ENCODE measurements at regions not wholly inside any gene's neighbourhood (a gene's known extent, or its start where the extent isn't known, plus 50 kb on each side); places are given as distances from the start of the nearest gene placed in this dataset.

DNA sequence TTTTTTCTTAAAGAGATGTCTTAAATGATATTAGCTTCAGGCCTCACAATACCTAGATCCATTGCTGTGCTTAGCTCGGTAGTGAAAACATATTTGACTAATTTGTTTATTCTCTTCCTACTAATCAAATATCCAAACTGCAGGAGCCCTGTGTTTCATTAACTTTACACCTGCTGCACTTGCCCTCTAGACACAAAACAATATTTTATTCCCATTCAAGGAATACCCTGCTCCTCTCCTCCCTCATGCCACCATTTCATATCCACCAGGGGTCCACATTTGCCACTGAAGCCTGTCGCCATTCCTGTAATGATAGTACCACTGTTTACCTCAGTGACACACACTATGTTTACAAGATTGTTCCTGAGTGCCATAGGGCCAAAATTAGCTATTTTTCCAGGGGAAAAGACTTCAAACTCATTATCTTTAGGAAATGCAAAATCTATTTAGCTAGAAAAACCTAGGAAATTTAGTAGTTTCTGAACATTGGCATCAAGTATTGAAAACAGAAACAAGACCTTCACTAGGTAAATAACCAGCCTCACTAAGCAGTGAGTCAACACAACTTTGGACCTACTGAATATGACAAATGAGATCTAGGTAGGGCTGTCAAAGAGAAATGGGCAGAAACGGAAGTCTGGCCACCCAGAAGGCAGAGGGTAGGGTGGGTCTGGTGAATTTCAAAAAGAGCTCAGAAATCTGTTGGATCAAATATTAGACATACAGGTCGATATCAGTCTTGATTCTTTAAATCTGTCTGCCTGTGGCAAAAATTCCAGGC lies 134.6 kb upstream of the KCNK1 start:
- no peaks in the 10 kb centered on the region for H3K4me1 Mint-ChIP-seq (ENCODE audit: low read depth)
- CTCF ChIA-PET, result interaction anchor here (0.6 kb wide), 3 partner anchors 14 to 798 kb away, joined by 3 to 4 read pairs (median 4); no protein-coding TSS in a partner anchor
- no peak overlapping the region for H3K27ac Mint-ChIP-seq
- no peak for DNase-seq
- no peak overlapping the region for H3K4me3 Mint-ChIP-seq
- intact Hi-C loops (cut with micrococcal nuclease), result no loop called here
- H3K9me3 Mint-ChIP-seq, result no peaks in the 10 kb centered on the region
- H3K36me3 Mint-ChIP-seq (ENCODE audit: low read depth), result no peaks in the 10 kb centered on the region
- H3K27me3 Mint-ChIP-seq (ENCODE audit: low read depth), result peaks cover 27% of the 10 kb centered on the region

DNA sequence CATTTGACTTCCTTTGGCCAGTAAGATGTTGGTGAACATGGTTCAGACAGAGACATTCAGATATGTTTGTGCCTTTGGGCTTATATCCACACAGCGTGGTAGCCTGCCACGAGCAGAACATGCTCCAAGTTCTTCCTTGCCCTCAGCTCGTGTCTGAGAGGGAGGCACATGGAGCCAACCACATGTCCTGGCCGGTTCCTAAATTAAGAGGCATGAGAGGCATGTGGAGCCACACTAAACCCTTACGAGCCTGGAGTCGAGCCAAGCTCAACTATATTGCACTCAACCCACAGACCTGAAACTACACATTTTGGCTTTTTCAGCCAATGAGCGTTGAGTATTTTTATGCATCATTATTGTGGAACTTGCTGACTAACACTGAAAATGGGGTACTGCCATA lies 133.7 kb upstream of the KCNK1 start:
- Mint-ChIP-seq H3K36me3 (ENCODE audit: low read depth) (no peaks in the 10 kb centered on the region), H3K27ac (no peak overlapping the region), H3K4me1 (ENCODE audit: low read depth) (no peaks in the 10 kb centered on the region), H3K27me3 (ENCODE audit: low read depth) (peaks cover 25% of the 10 kb centered on the region), H3K9me3 (no peaks in the 10 kb centered on the region), H3K4me3 (no peak overlapping the region)
- intact Hi-C loops (cut with micrococcal nuclease), result no loop called here
- CTCF ChIA-PET, result no interaction called here
- DNase-seq, result no peak

DNA sequence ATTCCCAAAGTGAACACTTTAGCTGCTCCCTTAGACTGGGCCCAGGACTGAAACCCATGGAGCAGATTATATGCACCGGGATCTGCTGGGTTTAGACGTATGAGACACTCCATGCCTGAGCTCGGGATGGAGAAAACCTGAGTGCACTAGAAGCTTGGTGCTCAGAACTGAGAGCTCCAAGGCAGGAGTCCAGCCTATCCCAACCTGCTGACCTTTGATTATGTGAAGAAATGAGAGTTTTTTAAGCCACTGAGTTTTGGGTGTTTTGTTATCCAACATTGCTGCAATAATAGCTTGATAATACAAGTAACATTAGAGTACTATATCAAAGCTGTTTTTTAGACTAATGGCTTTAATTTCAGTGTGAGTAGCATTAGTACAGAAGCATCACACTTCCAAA lies 131.5 kb upstream of the KCNK1 start:
- H3K27me3 Mint-ChIP-seq (ENCODE audit: low read depth), result peaks cover 20% of the 10 kb centered on the region
- CTCF ChIA-PET, result no interaction called here
- no peak overlapping the region for H3K4me3 Mint-ChIP-seq
- DNase-seq, result no peak
- no peak overlapping the region for H3K27ac Mint-ChIP-seq
- no peaks in the 10 kb centered on the region for H3K9me3 Mint-ChIP-seq
- H3K36me3 Mint-ChIP-seq (ENCODE audit: low read depth), result no peaks in the 10 kb centered on the region
- H3K4me1 Mint-ChIP-seq (ENCODE audit: low read depth), result no peaks in the 10 kb centered on the region
- intact Hi-C loops (cut with micrococcal nuclease), result no loop called here

DNA sequence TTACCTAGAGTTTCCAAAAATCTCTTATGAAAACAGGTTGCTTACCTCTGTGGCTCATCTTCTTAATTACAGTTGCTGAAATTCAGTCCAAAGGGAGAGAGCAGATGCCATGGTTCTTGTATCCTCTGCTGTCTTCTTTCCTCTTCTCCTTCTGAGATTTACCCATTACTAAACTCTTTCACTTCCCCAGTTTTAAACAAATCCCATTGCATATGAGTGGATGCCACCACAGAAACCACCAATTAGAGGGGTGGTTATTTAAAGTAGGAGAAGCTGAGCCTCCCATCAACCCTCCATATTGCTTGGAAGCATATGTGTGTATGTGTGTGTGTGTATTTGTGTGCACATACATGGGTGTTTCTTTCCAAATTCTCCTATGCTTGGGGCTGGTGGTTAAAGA lies 128.5 kb upstream of the KCNK1 start:
- no peak overlapping the region for H3K4me3 Mint-ChIP-seq
- no peak for DNase-seq
- H3K9me3 Mint-ChIP-seq, result no peaks in the 10 kb centered on the region
- CTCF ChIA-PET, result no interaction called here
- no peaks in the 10 kb centered on the region for H3K4me1 Mint-ChIP-seq (ENCODE audit: low read depth)
- H3K36me3 Mint-ChIP-seq (ENCODE audit: low read depth), result no peaks in the 10 kb centered on the region
- intact Hi-C loops (cut with micrococcal nuclease), result no loop called here
- H3K27me3 Mint-ChIP-seq (ENCODE audit: low read depth), result peaks cover 15% of the 10 kb centered on the region
- no peak overlapping the region for H3K27ac Mint-ChIP-seq

DNA sequence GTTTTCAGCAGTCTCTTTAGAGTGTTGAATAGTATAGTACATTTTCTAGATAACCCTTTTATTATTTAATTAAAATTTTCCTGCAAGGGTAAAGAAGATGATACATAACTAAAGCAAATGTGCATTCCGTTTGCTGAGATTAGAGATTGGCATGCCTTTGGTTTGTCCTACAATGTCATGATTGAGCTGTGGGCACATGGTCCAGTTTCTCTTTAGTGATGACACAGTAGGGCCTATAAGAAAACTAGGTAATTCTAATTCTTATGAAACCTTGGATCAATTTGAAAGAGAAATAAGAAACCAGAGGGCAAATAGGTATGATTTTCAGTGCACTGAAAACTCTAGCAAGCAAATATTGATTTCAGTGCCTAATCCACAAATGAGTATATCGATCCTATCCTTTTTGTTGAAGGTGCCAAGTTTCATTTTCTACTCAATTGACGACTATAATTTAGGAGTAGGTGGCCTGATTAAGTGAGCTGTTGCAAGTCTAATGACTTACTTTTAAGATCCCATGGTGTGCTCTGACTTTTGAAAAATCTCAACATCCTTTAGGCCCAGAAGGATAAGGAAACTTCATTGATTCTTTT lies 128.0 kb upstream of the KCNK1 start:
- no peaks in the 10 kb centered on the region for H3K4me1 Mint-ChIP-seq (ENCODE audit: low read depth)
- H3K36me3 Mint-ChIP-seq (ENCODE audit: low read depth), result no peaks in the 10 kb centered on the region
- CTCF ChIA-PET, result no interaction called here
- DNase-seq, result no peak
- no peaks in the 10 kb centered on the region for H3K9me3 Mint-ChIP-seq
- peaks cover 16% of the 10 kb centered on the region for H3K27me3 Mint-ChIP-seq (ENCODE audit: low read depth)
- H3K4me3 Mint-ChIP-seq, result no peak overlapping the region
- intact Hi-C loops (cut with micrococcal nuclease), result no loop called here
- H3K27ac Mint-ChIP-seq, result no peak overlapping the region

DNA sequence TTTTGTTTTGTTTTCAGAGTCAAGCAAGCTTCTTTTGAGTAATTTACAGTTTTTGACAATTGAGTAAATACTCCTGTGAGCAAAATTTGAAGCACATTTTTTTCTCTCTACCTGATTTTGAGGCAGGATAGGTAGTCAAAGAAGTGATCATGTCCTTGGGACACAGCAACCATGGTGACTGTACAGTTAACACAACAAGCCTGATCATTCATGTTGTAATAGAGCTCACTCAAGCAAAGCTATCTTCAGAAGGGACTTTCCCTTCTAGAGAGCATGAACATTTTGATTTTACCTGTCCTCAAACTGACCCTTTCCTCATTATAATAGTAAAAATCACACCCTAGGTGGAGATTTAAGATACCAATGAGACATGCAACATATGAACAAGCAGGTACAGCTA lies 126.5 kb upstream of the KCNK1 start:
- DNase-seq, result no peak
- H3K27me3 Mint-ChIP-seq (ENCODE audit: low read depth), result peaks cover 16% of the 10 kb centered on the region
- CTCF ChIA-PET, result no interaction called here
- intact Hi-C loops (cut with micrococcal nuclease), result no loop called here
- no peak overlapping the region for H3K4me3 Mint-ChIP-seq
- H3K9me3 Mint-ChIP-seq, result no peaks in the 10 kb centered on the region
- no peaks in the 10 kb centered on the region for H3K4me1 Mint-ChIP-seq (ENCODE audit: low read depth)
- H3K27ac Mint-ChIP-seq, result no peak overlapping the region
- no peaks in the 10 kb centered on the region for H3K36me3 Mint-ChIP-seq (ENCODE audit: low read depth)

DNA sequence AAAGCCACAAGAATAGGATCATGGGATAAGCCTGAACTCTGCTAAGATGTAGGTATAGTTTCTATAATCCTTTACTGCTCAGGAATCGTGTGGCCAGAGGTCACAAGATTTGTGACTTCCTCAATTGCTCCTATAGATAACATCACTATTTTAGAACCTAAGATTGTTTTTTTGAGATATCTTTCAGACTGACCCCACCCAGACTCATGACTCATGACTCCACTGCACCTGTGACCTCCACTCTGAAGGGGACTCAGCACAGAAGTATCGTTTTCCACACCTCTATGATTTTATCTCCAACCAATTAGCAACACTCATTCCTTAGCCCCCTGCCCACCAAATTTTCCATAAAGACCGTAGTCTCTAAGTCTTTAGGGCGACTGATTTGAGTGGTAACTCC lies 124.5 kb upstream of the KCNK1 start:
- intact Hi-C loops (cut with micrococcal nuclease), result no loop called here
- no peaks in the 10 kb centered on the region for H3K36me3 Mint-ChIP-seq (ENCODE audit: low read depth)
- no peak overlapping the region for H3K4me3 Mint-ChIP-seq
- peaks cover 13% of the 10 kb centered on the region for H3K27me3 Mint-ChIP-seq (ENCODE audit: low read depth)
- DNase-seq, result no peak
- no peak overlapping the region for H3K27ac Mint-ChIP-seq
- no peaks in the 10 kb centered on the region for H3K4me1 Mint-ChIP-seq (ENCODE audit: low read depth)
- CTCF ChIA-PET, result no interaction called here
- H3K9me3 Mint-ChIP-seq, result no peaks in the 10 kb centered on the region

DNA sequence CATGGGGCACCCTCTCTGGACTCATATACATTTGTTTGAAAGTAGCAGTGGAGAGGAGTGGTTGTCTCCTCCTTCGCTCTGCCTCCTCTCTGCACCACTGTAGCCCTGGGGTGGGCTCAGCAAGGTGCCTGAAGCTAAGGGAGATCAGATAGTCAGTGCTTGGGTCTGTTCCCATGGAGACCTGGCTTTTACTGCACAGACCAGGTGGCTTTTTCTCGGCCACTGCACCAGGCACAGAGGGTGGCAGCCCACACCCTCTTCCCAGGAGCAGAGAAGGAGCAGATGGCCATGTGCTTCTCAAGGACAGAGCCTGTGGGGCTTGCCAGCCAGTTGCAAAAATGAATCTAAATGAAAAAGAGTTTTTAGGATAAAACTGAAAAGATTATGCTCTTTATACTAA lies 123.4 kb upstream of the KCNK1 start:
- CTCF ChIA-PET, result no interaction called here
- intact Hi-C loops (cut with micrococcal nuclease), result no loop called here
- peaks cover 14% of the 10 kb centered on the region for H3K27me3 Mint-ChIP-seq (ENCODE audit: low read depth)
- H3K9me3 Mint-ChIP-seq, result no peaks in the 10 kb centered on the region
- no peak for DNase-seq
- H3K36me3 Mint-ChIP-seq (ENCODE audit: low read depth), result no peaks in the 10 kb centered on the region
- H3K27ac Mint-ChIP-seq, result no peak overlapping the region
- H3K4me1 Mint-ChIP-seq (ENCODE audit: low read depth), result no peaks in the 10 kb centered on the region
- H3K4me3 Mint-ChIP-seq, result no peak overlapping the region

DNA sequence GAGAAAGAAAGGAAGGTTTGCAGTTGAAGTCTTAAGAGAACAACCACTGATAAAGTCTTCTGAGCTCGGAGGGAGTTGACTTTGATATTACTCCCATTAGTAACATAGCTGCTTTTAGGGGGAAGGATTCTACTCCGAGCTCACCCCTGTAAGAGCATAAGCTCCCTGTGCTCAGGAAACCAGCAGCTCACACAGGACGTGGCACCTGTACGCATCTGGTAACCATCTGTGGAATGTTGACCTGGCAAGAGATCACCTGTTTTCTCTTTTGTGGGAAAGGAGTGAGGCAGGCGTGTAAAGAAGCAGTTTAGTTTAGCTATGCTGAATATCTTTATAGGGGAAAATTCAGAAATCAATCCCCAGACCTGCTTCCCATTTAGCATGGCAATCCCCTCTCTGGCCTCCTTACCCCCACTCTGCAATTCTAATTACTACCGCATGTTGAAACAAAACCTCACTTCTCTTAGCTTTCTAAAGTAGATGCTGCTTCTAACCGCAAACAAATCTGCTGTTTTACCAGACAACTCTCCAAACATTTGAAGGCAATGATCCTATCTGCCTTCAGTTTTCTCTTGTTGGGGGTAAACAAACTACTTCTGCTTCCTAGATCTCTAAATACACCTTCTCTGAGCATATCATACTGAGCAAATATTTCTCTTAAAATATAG lies 121.8 kb upstream of the KCNK1 start:
- Mint-ChIP-seq H3K4me3 (no peak overlapping the region), H3K4me1 (ENCODE audit: low read depth) (no peaks in the 10 kb centered on the region), H3K27me3 (ENCODE audit: low read depth) (peaks cover 20% of the 10 kb centered on the region), H3K36me3 (ENCODE audit: low read depth) (no peaks in the 10 kb centered on the region), H3K27ac (no peak overlapping the region), H3K9me3 (no peaks in the 10 kb centered on the region)
- CTCF ChIA-PET, result interaction anchor here (0.9 kb wide), 1 partner anchor 51 kb away, joined by 4 read pairs; no protein-coding TSS in a partner anchor
- intact Hi-C loops (cut with micrococcal nuclease), result no loop called here
- no peak for DNase-seq

DNA sequence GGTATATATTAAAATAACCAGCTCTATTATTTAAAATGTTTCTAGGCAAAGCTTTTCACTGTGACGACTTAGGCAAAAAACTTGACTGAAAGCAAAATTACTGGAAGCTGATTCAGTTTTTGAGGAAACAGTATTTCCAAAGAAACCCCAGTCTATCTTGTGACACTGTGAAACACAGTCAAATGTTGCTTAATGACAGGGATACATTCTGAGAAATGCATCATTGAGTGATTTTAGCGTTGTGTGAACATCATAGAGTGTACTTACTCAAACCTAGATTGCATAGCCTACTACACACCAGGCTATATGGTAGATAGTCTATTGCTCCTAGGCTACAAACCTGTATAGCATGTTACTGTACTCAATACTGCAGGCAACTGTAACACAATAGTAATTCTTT lies 116.9 kb upstream of the KCNK1 start:
- CTCF ChIA-PET, result no interaction called here

DNA sequence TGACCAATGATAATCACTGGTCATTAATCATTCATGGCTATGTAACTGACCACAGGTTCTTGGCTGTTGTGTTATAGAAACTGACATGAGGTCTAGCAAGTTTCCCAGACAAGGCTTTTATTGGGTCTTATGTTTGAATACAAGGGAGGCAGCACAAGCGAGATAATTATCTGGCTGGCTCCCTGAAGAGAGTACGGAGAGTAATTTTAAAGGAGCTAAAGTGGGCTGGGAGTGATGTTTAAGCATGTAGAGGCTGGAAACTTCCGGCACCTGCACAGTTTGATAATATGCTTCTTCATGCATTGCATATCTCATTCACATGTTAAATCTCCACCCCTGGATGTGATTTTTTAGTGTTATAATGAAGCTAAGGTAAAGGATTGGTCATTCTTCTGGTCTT lies 116.2 kb upstream of the KCNK1 start:
- intact Hi-C loops (cut with micrococcal nuclease), result no loop called here
- no peak for DNase-seq
- Mint-ChIP-seq H3K4me1 (ENCODE audit: low read depth) (no peaks in the 10 kb centered on the region), H3K27me3 (ENCODE audit: low read depth) (peaks cover 9% of the 10 kb centered on the region), H3K4me3 (no peak overlapping the region), H3K27ac (no peak overlapping the region), H3K36me3 (ENCODE audit: low read depth) (no peaks in the 10 kb centered on the region), H3K9me3 (no peaks in the 10 kb centered on the region)
- CTCF ChIA-PET, result no interaction called here

More for the DNA sequence above, 116.9 kb upstream of the KCNK1 start:
- H3K36me3 Mint-ChIP-seq (ENCODE audit: low read depth), result no peaks in the 10 kb centered on the region
- H3K9me3 Mint-ChIP-seq, result no peaks in the 10 kb centered on the region
- intact Hi-C loops (cut with micrococcal nuclease), result no loop called here
- H3K4me3 Mint-ChIP-seq, result no peak overlapping the region
- H3K4me1 Mint-ChIP-seq (ENCODE audit: low read depth), result no peaks in the 10 kb centered on the region
- no peak for DNase-seq
- no peak overlapping the region for H3K27ac Mint-ChIP-seq
- H3K27me3 Mint-ChIP-seq (ENCODE audit: low read depth), result peaks cover 9% of the 10 kb centered on the region

DNA sequence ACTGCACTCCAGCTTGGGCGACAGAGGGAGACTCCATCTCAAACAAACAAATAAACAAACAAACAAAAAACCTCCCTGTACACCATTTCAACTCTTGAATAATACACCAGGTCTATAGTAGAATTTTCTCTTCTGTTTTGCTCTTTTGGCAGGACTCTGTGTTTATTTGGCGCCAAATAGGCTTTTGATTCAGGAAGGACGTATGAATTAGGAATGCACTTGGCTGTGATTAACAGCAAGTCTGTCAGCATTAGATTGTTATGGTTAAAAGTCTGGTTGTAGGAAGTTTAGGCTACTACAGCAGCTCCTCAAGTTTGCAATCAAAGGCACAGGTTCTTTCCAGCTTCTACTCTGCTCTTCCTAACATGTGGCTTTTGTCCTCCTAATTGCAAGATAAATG lies 113.8 kb upstream of the KCNK1 start:
- Mint-ChIP-seq H3K27me3 (ENCODE audit: low read depth) (peaks cover 7% of the 10 kb centered on the region), H3K9me3 (no peaks in the 10 kb centered on the region), H3K27ac (no peak overlapping the region), H3K36me3 (ENCODE audit: low read depth) (no peaks in the 10 kb centered on the region), H3K4me1 (ENCODE audit: low read depth) (no peaks in the 10 kb centered on the region), H3K4me3 (no peak overlapping the region)
- intact Hi-C loops (cut with micrococcal nuclease), result no loop called here
- CTCF ChIA-PET, result no interaction called here
- no peak for DNase-seq

DNA sequence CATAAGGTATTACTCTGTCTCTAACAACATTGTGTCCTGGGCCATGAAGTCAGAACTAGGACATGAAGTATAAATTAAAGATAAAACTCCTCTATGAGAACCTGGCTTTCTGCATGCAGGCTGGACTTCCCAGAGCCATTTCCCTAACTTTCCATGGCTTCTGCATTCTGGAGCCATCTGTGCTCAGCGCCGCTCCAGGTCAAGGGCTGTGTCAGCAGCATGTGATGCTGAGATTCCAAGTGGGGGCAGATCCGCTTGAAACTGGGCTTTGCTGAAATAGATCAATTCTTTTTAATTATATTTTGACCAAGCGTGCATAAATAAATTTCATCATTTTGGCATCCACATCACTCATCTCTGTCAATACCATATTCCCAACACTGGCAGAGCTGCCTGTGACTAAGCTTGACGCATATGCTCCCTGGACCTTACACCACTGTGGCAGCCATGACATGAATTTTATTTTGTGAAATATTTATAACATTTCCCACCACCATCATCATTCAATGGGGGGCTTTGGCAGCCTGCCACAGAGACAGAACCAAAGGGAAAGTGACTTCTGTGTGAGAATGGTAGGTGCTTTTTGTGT lies 110.4 kb upstream of the KCNK1 start:
- H3K4me3 Mint-ChIP-seq, result no peak overlapping the region
- H3K36me3 Mint-ChIP-seq (ENCODE audit: low read depth), result no peaks in the 10 kb centered on the region
- H3K4me1 Mint-ChIP-seq (ENCODE audit: low read depth), result no peaks in the 10 kb centered on the region
- H3K9me3 Mint-ChIP-seq, result peaks cover 11% of the 10 kb centered on the region
- H3K27ac Mint-ChIP-seq, result no peak overlapping the region
- DNase-seq, result no peak
- no peaks in the 10 kb centered on the region for H3K27me3 Mint-ChIP-seq (ENCODE audit: low read depth)
- CTCF ChIA-PET, result no interaction called here
- intact Hi-C loops (cut with micrococcal nuclease), result no loop called here

Measured in activated naive CD4-positive, alpha-beta T cell treated with anti-CD3 and anti-CD28 coated beads for 36 hours (primary cell).